HEK293T (cell line): ENCODE measurements at regions not wholly inside any gene's neighbourhood (a gene's known extent, or its start where the extent isn't known, plus 50 kb on each side); places are given as distances from the start of the nearest gene placed in this dataset.

Experiments used
- BHLHE40 ChIP-seq: fragments of 450-650 bp; IDR thresholded peaks from 2 replicates; pipeline ENCODE4 v1.6.1; 2016; ENCODE audit warnings: mild to moderate bottlenecking, moderate library complexity, borderline replicate concordance
- CTBP1 ChIP-seq: fragments of 450-650 bp; IDR thresholded peaks from 2 replicates; pipeline ENCODE4 v1.6.1; 2016; ENCODE audit warnings: borderline replicate concordance
- FOXM1 ChIP-seq: fragments of 450-650 bp; IDR thresholded peaks from 2 replicates; pipeline ENCODE4 v1.6.1; 2017; ENCODE audit warnings: mild to moderate bottlenecking, borderline replicate concordance
- NFRKB ChIP-seq: fragments of 450-650 bp; IDR thresholded peaks from 2 replicates; pipeline ENCODE4 v1.6.1; 2016; ENCODE audit warnings: mild to moderate bottlenecking, moderate library complexity
- SP1 ChIP-seq: fragments of 450-650 bp; IDR thresholded peaks from 2 replicates; pipeline ENCODE4 v1.6.1; 2017
- SUZ12 ChIP-seq: fragments of 450-650 bp; IDR thresholded peaks from 2 replicates; pipeline ENCODE4 v1.6.1; 2016; ENCODE audit warnings: mild to moderate bottlenecking

GRCh38 chr9:96072930-96073329 lies 197.4 kb downstream of the ERCC6L2 start:
- TF ChIP-seq FOXM1 (no peak), CTBP1 (no peak), SP1 (no peak), NFRKB (no peak), BHLHE40 (no peak), SUZ12 (no peak)
